PFSK-1 (cell line): ENCODE measurements at regions not wholly inside any gene's neighbourhood (a gene's known extent, or its start where the extent isn't known, plus 50 kb on each side); places are given as distances from the start of the nearest gene placed in this dataset.

Experiments
- FOXP2 ChIP-seq: optimal IDR thresholded peaks from 2 replicates; pipeline ENCODE3; 2011; ENCODE audit warnings: borderline replicate concordance, control low read depth, inconsistent platforms; ENCODE audit not compliant: insufficient read depth; ENCODE audit errors: extremely low read length, extremely low read depth
- POLR2AphosphoS5 ChIP-seq: IDR thresholded peaks from 2 replicates; pipeline ENCODE4 v1.6.1; 2012; ENCODE audit warnings: low read depth, mild to moderate bottlenecking, control low read depth, low read length, moderate library complexity
- SIN3A ChIP-seq: IDR thresholded peaks from 2 replicates; pipeline ENCODE4 v1.6.1; 2012; ENCODE audit warnings: mild to moderate bottlenecking, low read length, moderate library complexity, borderline replicate concordance; ENCODE audit not compliant: insufficient read depth
- TAF1 ChIP-seq: IDR thresholded peaks from 2 replicates; pipeline ENCODE4 v1.6.1; 2012; ENCODE audit warnings: low read length, control low read depth, borderline replicate concordance; ENCODE audit not compliant: insufficient read depth
- TF ChIP-seq, protein P1 (sequence below), 2 experiments: IDR thresholded peaks; 2 replicates each; pipeline versions ENCODE4 v1.6.1 to v1.8.0; 2011 to 2012; ENCODE audit warnings: low read depth in 2 of 2, low read length in 2 of 2, control low read depth in 1 of 2, inconsistent platforms in 1 of 2, mild to moderate bottlenecking in 1 of 2, moderate library complexity in 1 of 2; ENCODE audit not compliant: insufficient read depth in 1 of 2

DNA sequence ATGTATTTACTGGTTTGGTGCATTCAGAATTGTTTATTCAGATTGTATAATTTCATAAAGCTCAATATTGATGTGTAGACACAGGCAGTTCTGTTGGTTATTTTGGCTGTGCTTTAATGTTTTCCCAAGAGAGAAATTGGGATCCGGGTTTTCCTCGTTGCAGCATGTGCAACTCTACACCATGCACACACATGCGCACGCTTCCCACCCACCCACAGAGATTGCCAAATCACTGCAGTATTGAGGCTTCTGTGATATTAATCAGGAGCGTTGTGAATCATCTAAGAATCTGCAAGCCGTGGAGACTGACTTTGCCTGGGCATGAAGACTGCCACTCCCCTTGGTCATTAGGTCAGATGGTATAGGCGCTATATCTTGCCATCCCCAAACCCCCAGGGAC, 571.5 kb downstream of the SLC4A3 start:
- no peak for TF ChIP-seq SIN3A
- no peak for TF ChIP-seq POLR2AphosphoS5
- no peak for TF ChIP-seq FOXP2
- TF ChIP-seq, protein P1, sequence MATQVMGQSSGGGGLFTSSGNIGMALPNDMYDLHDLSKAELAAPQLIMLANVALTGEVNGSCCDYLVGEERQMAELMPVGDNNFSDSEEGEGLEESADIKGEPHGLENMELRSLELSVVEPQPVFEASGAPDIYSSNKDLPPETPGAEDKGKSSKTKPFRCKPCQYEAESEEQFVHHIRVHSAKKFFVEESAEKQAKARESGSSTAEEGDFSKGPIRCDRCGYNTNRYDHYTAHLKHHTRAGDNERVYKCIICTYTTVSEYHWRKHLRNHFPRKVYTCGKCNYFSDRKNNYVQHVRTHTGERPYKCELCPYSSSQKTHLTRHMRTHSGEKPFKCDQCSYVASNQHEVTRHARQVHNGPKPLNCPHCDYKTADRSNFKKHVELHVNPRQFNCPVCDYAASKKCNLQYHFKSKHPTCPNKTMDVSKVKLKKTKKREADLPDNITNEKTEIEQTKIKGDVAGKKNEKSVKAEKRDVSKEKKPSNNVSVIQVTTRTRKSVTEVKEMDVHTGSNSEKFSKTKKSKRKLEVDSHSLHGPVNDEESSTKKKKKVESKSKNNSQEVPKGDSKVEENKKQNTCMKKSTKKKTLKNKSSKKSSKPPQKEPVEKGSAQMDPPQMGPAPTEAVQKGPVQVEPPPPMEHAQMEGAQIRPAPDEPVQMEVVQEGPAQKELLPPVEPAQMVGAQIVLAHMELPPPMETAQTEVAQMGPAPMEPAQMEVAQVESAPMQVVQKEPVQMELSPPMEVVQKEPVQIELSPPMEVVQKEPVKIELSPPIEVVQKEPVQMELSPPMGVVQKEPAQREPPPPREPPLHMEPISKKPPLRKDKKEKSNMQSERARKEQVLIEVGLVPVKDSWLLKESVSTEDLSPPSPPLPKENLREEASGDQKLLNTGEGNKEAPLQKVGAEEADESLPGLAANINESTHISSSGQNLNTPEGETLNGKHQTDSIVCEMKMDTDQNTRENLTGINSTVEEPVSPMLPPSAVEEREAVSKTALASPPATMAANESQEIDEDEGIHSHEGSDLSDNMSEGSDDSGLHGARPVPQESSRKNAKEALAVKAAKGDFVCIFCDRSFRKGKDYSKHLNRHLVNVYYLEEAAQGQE (IDR thresholded peaks at IDR 0.05; ENCODE audit: insufficient read depth in 1 of 2, low read depth in 2 of 2, low read length in 2 of 2) = no peak
- TF ChIP-seq TAF1 = no peak

DNA sequence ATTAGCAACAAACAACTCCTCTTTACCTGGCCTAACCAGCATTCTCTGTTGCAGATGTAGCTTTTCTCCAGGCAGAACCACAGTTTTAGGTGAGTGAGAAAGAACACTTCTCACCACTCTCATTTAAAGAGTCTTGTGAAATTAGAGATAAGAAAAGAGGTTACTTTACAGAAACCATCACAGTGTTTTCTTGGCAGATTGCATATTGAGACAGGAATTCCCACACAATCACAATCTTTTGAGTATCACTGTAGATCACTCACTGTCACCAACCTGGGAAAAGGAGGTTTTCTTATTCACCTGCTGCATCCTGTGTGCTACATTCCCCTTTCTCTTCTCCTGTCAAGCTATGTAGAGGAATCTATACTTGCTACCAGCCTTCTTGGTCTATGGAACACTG, 574.6 kb downstream of the SLC4A3 start:
- no peak for TF ChIP-seq POLR2AphosphoS5
- no peak for TF ChIP-seq SIN3A
- no peak for TF ChIP-seq TAF1
- TF ChIP-seq FOXP2 = no peak
- TF ChIP-seq, protein P1 (IDR thresholded peaks at IDR 0.05; ENCODE audit: insufficient read depth in 1 of 2, low read depth in 2 of 2, low read length in 2 of 2) = no peak

DNA sequence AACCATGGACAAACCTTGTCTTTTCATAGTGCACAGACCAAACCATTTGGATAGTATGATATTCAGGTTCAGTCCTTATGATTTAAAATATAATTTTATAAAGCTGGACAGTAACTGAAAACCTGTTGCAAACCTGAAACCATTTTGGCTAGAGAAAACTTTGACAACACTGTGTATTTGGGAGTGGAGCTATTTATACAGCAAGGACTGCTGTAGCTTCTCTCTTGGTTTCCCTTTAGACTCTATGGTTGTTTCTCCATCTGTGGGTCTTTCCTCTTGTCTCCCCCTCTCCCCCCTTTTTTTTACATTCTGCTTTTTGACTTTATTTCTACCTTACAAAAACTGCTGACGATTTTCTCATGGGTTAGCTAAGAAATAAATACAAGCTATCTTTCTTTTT, 581.7 kb downstream of the SLC4A3 start:
- TF ChIP-seq, protein P1 (IDR thresholded peaks at IDR 0.05; ENCODE audit: insufficient read depth in 1 of 2, low read depth in 2 of 2, low read length in 2 of 2) = no peak
- TF ChIP-seq FOXP2 (no peak), TAF1 (no peak), POLR2AphosphoS5 (no peak), SIN3A (no peak)

DNA sequence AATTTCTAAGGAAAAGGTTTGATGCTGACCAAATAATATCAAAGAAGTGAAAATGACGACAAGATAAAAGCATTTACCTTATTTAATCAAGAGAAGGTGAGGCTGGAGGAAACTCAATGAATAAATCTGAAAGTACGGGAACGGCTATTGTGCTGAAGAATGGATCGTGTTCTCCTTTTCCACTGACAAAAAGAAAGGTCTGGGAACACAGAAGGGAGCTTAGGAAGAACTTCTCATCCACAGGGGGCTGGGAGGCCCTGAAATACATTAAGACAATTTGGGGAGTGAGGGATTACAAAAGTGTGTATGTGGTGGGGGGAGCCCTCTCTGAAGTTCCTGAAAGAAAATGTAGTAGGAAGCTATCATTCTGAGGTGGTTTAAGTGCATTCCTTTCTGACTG, 582.3 kb downstream of the SLC4A3 start:
- TF ChIP-seq, protein P1 (IDR thresholded peaks at IDR 0.05; ENCODE audit: insufficient read depth in 1 of 2, low read depth in 2 of 2, low read length in 2 of 2) = no peak
- no peak for TF ChIP-seq FOXP2
- TF ChIP-seq POLR2AphosphoS5 = no peak
- TF ChIP-seq SIN3A = no peak
- no peak for TF ChIP-seq TAF1
